Endothelial cell of umbilical vein (primary cell): ENCODE measurements at regions not wholly inside any gene's neighbourhood (a gene's known extent, or its start where the extent isn't known, plus 50 kb on each side); places are given as distances from the start of the nearest gene placed in this dataset.
"Not testable (repeated sequence)": the region's sequence is repeated elsewhere in the genome, so short reads cannot be mapped to it uniquely, and the experiment has no call there.

Experiments used
- BruUV-seq: library from RNA; stranded (reverse); fragments of 400-500 nt; replicated peaks from 2 replicates; lab custom pipeline; 2021; lab: Mats Ljungman, UMichigan
- CTCF ChIA-PET: fragments of 300-600, 350-600 bp; sonication (Branson Sonifier 250); formaldehyde crosslinking; loops from one replicate; lab custom pipeline; 2021; ENCODE audit warnings: antibody characterized with exemption, inconsistent platforms; lab: Charles Lee
- POLR2A ChIA-PET: fragments of 300-600, 350-600 bp; sonication (Branson Sonifier 250); formaldehyde crosslinking; loops from one replicate; lab custom pipeline; 2021; ENCODE audit warnings: antibody characterized with exemption, inconsistent platforms; lab: Charles Lee
- DNase-seq: peaks from one replicate; pipeline ENCODE4 v3.0.0-alpha.2; 2011; ENCODE audit warnings: low read depth, low spot score
- FAIRE-seq: peaks from 2 replicates; lab custom pipeline; 2011; peaks lifted over from hg19 to GRCh38; lab: Jason Lieb, UNC
- H2AFZ ChIP-seq: 2 replicates; pipeline ENCODE4 v1.6.0; 2012; ENCODE audit warnings: low read depth, low read length, control low read depth, inconsistent platforms
- H3K27ac ChIP-seq: 2 replicates; pipeline ENCODE4 v1.5.1; 2011; ENCODE audit warnings: low read depth, mild to moderate bottlenecking, control low read depth, low read length, moderate library complexity; ENCODE audit not compliant: insufficient read depth
- H3K27me3 ChIP-seq, 2 experiments: 2 replicates each; pipeline versions ENCODE4 v1.6.0 to v1.6.1; 2011; ENCODE audit warnings: low read length in 2 of 2, mixed read lengths in 1 of 2; ENCODE audit not compliant: control insufficient read depth in 2 of 2, insufficient read depth in 2 of 2
- H3K36me3 ChIP-seq, 2 experiments: 2 replicates in 1 of 2; 3 replicates in 1 of 2; pipeline ENCODE4 v1.5.1; 2011; ENCODE audit warnings: low read length in 2 of 2, mild to moderate bottlenecking in 1 of 2, moderate library complexity in 1 of 2; ENCODE audit not compliant: control insufficient read depth in 2 of 2, insufficient read depth in 2 of 2; ENCODE audit errors: extremely low read depth in 1 of 2
- H3K4me1 ChIP-seq: 3 replicates; pipeline ENCODE4 v1.5.1; 2011; ENCODE audit warnings: mild to moderate bottlenecking, low read length; ENCODE audit not compliant: control insufficient read depth, insufficient read depth; ENCODE audit errors: extremely low read depth
- H3K4me2 ChIP-seq: 2 replicates; pipeline ENCODE4 v1.6.1; 2011; ENCODE audit warnings: low read length, control low read depth, mixed read lengths; ENCODE audit not compliant: insufficient read depth
- H3K4me3 ChIP-seq, 3 experiments: fragments of 200-600 bp in 1 of 3; sonication (generic), shearing (Covaris generic) in 1 of 3; replicated peaks in 1 of 3; 2 replicates each; pipeline ENCODE4 v1.5.1; 2011 to 2016; ENCODE audit warnings: control low read depth in 3 of 3, low read length in 3 of 3, mild to moderate bottlenecking in 2 of 3, inconsistent platforms in 1 of 3, low read depth in 1 of 3, moderate library complexity in 1 of 3; ENCODE audit not compliant: insufficient read depth in 1 of 3
- H3K79me2 ChIP-seq: 2 replicates; pipeline ENCODE4 v1.6.0; 2012; ENCODE audit warnings: low read length, inconsistent platforms; ENCODE audit not compliant: control insufficient read depth, insufficient read depth
- H3K9ac ChIP-seq: replicated peaks from 2 replicates; pipeline ENCODE3; 2011; ENCODE audit warnings: low read length, control low read depth; ENCODE audit not compliant: insufficient read depth; ENCODE audit errors: extremely low read depth
- H3K9me1 ChIP-seq: replicated peaks from 3 replicates; pipeline ENCODE4 v1.6.0; 2011; ENCODE audit warnings: mild to moderate bottlenecking, low read length; ENCODE audit not compliant: control insufficient read depth, insufficient read depth; ENCODE audit errors: extremely low read depth
- H3K9me3 ChIP-seq: replicated peaks from 2 replicates; pipeline ENCODE4 v1.5.1; 2012; ENCODE audit warnings: low read length, inconsistent platforms; ENCODE audit not compliant: control insufficient read depth, insufficient read depth
- H4K20me1 ChIP-seq: replicated peaks from 2 replicates; pipeline ENCODE3; 2011; ENCODE audit warnings: mild to moderate bottlenecking, low read length; ENCODE audit not compliant: control insufficient read depth, insufficient read depth; ENCODE audit errors: extremely low read depth
- CTCF ChIP-seq, 2 donors: IDR thresholded peaks; 1 replicate in 1 of 2; 2 replicates in 1 of 2; pipeline ENCODE4 v1.5.1; 2011; ENCODE audit warnings: low read length in 2 of 2, mild to moderate bottlenecking in 2 of 2, moderate library complexity in 2 of 2, control low read depth in 1 of 2, inconsistent platforms in 1 of 2, low read depth in 1 of 2; ENCODE audit not compliant: insufficient read depth in 1 of 2; ENCODE audit errors: extremely low read depth in 1 of 2
- EZH2 ChIP-seq: IDR thresholded peaks from 2 replicates; pipeline ENCODE4 v1.6.1; 2012; ENCODE audit warnings: borderline replicate concordance, low read depth, mild to moderate bottlenecking, moderate library complexity, low read length, inconsistent platforms; ENCODE audit not compliant: severe bottlenecking
- FOS ChIP-seq: IDR thresholded peaks from 2 replicates; pipeline ENCODE4 v1.6.1; 2011; ENCODE audit warnings: mild to moderate bottlenecking, low read length, moderate library complexity, borderline replicate concordance; ENCODE audit not compliant: insufficient read depth
- GATA2 ChIP-seq: IDR thresholded peaks from 2 replicates; pipeline ENCODE4 v1.7.0; 2011; ENCODE audit warnings: low read depth, mild to moderate bottlenecking, moderate library complexity, mixed read lengths, low read length; ENCODE audit not compliant: insufficient read length, insufficient read depth
- JUN ChIP-seq: IDR thresholded peaks from 2 replicates; pipeline ENCODE4 v1.6.1; 2011; ENCODE audit warnings: borderline replicate concordance, low read depth; ENCODE audit not compliant: insufficient read length, insufficient read depth
- MAX ChIP-seq: IDR thresholded peaks from 2 replicates; pipeline ENCODE4 v1.6.1; 2011; ENCODE audit not compliant: insufficient read depth, insufficient read length
- MYC ChIP-seq: IDR thresholded peaks from one replicate; pipeline ENCODE4 v1.6.1; 2011; ENCODE audit warnings: mild to moderate bottlenecking, low read depth, low read length
- POLR2A ChIP-seq: IDR thresholded peaks from 2 replicates; pipeline ENCODE4 v1.6.1; 2012; ENCODE audit warnings: low read depth, mild to moderate bottlenecking, control low read depth, low read length
- POLR2AphosphoS5 ChIP-seq: IDR thresholded peaks from 2 replicates; pipeline ENCODE4 v1.6.1; 2012; ENCODE audit warnings: low read depth, mild to moderate bottlenecking, control low read depth, low read length, moderate library complexity; ENCODE audit not compliant: insufficient read depth
- dilution Hi-C: fragments of 300-500 bp; cut with MboI; formaldehyde crosslinking; loops from one replicate; pipeline ENCODE4 v1.15.0; 2019; ENCODE audit warnings: low sequenced_read_pairs; ENCODE audit not compliant: extremely low pct_ligation_motif_present
- intact Hi-C: fragments of 100-400 bp; cut with micrococcal nuclease; formaldehyde crosslinking; loops from one replicate; pipeline ENCODE4 v1.10.0; 2022

- no peaks in the 10 kb centered on the region for H3K9me3 ChIP-seq
- H3K79me2 ChIP-seq: no peaks in the 10 kb centered on the region
- POLR2A ChIA-PET: no interaction called here
- no peak for TF ChIP-seq MAX
- no peak for TF ChIP-seq POLR2A
- TF ChIP-seq CTCF (IDR thresholded peaks at IDR 0.05; ENCODE audit: extremely low read depth in 1 of 2, insufficient read depth in 1 of 2, low read depth in 1 of 2, low read length in 2 of 2): no peak
- TF ChIP-seq MYC: no peak
- TF ChIP-seq POLR2AphosphoS5: no peak
- no peak for TF ChIP-seq GATA2
- TF ChIP-seq FOS: no peak
- TF ChIP-seq EZH2: no peak
- no peak for TF ChIP-seq JUN
- H3K36me3 ChIP-seq: no peaks in the 10 kb centered on the region
- no peak overlapping the region for H3K9ac ChIP-seq
- no peaks in the 10 kb centered on the region for H3K4me1 ChIP-seq
- no peaks in the 10 kb centered on the region for H4K20me1 ChIP-seq
- no peak overlapping the region for H3K4me3 ChIP-seq
- no peaks in the 10 kb centered on the region for H3K9me1 ChIP-seq
- H3K4me2 ChIP-seq: no peak overlapping the region
- DNase-seq (no peak), FAIRE-seq (no peak)
- dilution Hi-C loops: no loop called here
- no peak overlapping the region for H3K27ac ChIP-seq
- intact Hi-C loops: no loop called here
- H2AFZ ChIP-seq: no peak overlapping the region
- H3K27me3 ChIP-seq: peaks cover 0 to 2% of the 10 kb centered on the region in 2 experiments
- BruUV-seq: no TSS peak
- CTCF ChIA-PET: no interaction called here
These were observed 150.3 kb downstream of the RASEF start for GRCh38 chr9:82912645-82913044.

GRCh38 chr9:82916238-82916637, 146.7 kb downstream of the RASEF start:
- POLR2A ChIA-PET: not testable (repeated sequence)

More at GRCh38 chr9:82916238-82916637, 146.7 kb downstream of the RASEF start:
- H4K20me1 ChIP-seq, H3K9me3 ChIP-seq, FAIRE-seq, H3K4me1 ChIP-seq, H3K4me2 ChIP-seq, H2AFZ ChIP-seq, H3K27me3 ChIP-seq, H3K9ac ChIP-seq, H3K79me2 ChIP-seq, BruUV-seq, DNase-seq, H3K27ac ChIP-seq, intact Hi-C loops, CTCF ChIA-PET, dilution Hi-C loops, H3K36me3 ChIP-seq, H3K4me3 ChIP-seq, H3K9me1 ChIP-seq: not testable (repeated sequence)
